Right hindlimb (tissue), 1 donor: ENCODE measurements at regions not wholly inside any gene's neighbourhood (a gene's known extent, or its start where the extent isn't known, plus 50 kb on each side); places are given as distances from the start of the nearest gene placed in this dataset.

Source experiments
- DNase-seq: peaks from one replicate; pipeline ENCODE4 v3.0.0-alpha.2; 2018

- no peak for DNase-seq
Observed at GRCh38 chr16:54722210-54722676, 208.4 kb upstream of the IRX5 start.

- DNase-seq = no peak
Observed at GRCh38 chr16:54720259-54720658, 210.4 kb upstream of the IRX5 start.

GRCh38 chr16:54719624-54720023 is 211.0 kb upstream of the IRX5 start:
- no peak for DNase-seq

- DNase-seq = no peak
Observed at GRCh38 chr16:54718376-54718775, 212.3 kb upstream of the IRX5 start.

GRCh38 chr16:54715011-54715410 is 215.7 kb upstream of the IRX5 start:
- no peak for DNase-seq

- DNase-seq = no peak
Observed at GRCh38 chr16:54712866-54713265, 217.8 kb upstream of the IRX5 start.

- DNase-seq = no peak
Observed at GRCh38 chr16:54707813-54708212, 222.9 kb upstream of the IRX5 start.

- DNase-seq = no peak
Observed at GRCh38 chr16:54706406-54706805, 224.3 kb upstream of the IRX5 start.

- DNase-seq = no peak
Observed at GRCh38 chr16:54703339-54703738, 227.3 kb upstream of the IRX5 start.

- no peak for DNase-seq
Observed at GRCh38 chr16:54699656-54700055, 231.0 kb upstream of the IRX5 start.

GRCh38 chr16:54697677-54698076 is 233.0 kb upstream of the IRX5 start:
- DNase-seq = no peak

GRCh38 chr16:54696970-54697369 is 233.7 kb upstream of the IRX5 start:
- no peak for DNase-seq

- no peak for DNase-seq
Observed at GRCh38 chr16:54696522-54696921, 234.1 kb upstream of the IRX5 start.

GRCh38 chr16:54694651-54695050 is 236.0 kb upstream of the IRX5 start:
- DNase-seq = no peak

GRCh38 chr16:54693864-54694263 is 236.8 kb upstream of the IRX5 start:
- DNase-seq = no peak

GRCh38 chr16:54690710-54691109 is 240.0 kb upstream of the IRX5 start:
- no peak for DNase-seq

- no peak for DNase-seq
Observed at GRCh38 chr16:54690306-54690705, 240.4 kb upstream of the IRX5 start.

- DNase-seq = no peak
Observed at GRCh38 chr16:54689072-54689865, 241.4 kb upstream of the IRX5 start.

- DNase-seq = no peak
Observed at GRCh38 chr16:54688339-54688738, 242.3 kb upstream of the IRX5 start.

GRCh38 chr16:54687043-54687899 is 243.4 kb upstream of the IRX5 start:
- DNase-seq = no peak

- DNase-seq = no peak
Observed at GRCh38 chr16:54685682-54686081, 245.0 kb upstream of the IRX5 start.

- DNase-seq = no peak
Observed at GRCh38 chr16:54679531-54679930, 251.1 kb upstream of the IRX5 start.

GRCh38 chr16:54677308-54677950 is 253.2 kb upstream of the IRX5 start:
- DNase-seq = no peak

- DNase-seq = no peak
Observed at GRCh38 chr16:54673313-54673712, 257.4 kb upstream of the IRX5 start.
